ENCODE measurements at regions not wholly inside any gene's neighbourhood (a gene's known extent, or its start where the extent isn't known, plus 50 kb on each side); places are given as distances from the start of the nearest gene placed in this dataset.

DNA sequence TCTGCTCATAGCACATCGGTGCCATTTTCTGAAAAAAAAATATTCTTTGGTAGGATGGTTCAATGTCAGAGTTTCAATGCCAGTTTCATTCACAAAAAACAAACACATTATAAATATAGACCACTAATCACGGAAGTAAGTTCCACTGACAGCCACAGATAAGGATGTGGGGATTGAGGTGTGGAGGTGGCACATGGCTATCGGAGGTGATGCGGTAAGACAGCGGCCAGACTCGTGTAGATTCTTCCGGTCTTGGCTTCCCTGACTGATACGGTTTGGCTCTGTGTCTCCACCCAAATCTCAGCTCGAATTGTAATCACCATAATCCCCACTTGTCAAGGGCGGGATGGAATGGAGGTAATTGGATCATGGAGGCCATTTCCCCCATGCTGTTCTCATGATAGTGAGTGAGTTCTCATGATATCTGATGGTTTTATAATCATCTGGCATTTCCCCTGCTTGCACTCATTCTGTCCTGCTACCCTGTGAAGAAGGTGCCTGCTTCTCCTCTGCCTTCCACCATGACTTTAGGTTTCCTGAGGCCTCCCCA is 693.4 kb downstream of the VRK1 start:
- H3K4me1 ChIP-seq (ENCODE audit: control insufficient read depth in 3 of 3, insufficient read depth in 3 of 3, low read length in 3 of 3): no peaks in the 10 kb centered on the region
- H3K4me3 ChIP-seq (ENCODE audit: low read length in 3 of 3): no peak overlapping the region

DNA sequence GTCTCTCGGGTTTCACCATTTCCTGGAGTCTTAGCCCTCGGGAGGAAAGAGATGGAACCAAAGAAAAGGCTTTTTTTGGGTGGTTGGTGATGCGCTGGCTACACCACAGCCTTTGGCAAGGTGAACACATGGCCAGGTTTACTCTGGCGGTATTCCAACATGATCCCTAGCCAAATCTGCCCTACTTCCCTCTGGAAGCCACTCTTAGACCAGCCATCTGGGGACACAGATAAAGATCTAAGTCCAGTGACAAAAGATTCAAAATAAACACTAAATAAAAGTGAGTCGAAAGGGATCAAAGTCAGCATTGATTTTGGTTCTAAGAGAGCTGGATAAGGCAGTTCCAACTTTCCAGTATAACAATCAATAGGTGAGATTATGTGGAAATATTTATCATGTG is 694.5 kb downstream of the VRK1 start:
- no peak overlapping the region for H3K9ac ChIP-seq (ENCODE audit: low read depth in 1 of 3, low read length in 3 of 3)
- H3K4me3 ChIP-seq (ENCODE audit: low read length in 3 of 3): no peak overlapping the region
- no peaks in the 10 kb centered on the region for H3K27me3 ChIP-seq (ENCODE audit: control insufficient read depth in 3 of 3, insufficient read depth in 3 of 3, low read length in 3 of 3)
- H3K27ac ChIP-seq (ENCODE audit: low read depth, low read length): no peak overlapping the region
- H3K4me1 ChIP-seq (ENCODE audit: control insufficient read depth in 3 of 3, insufficient read depth in 3 of 3, low read length in 3 of 3): no peaks in the 10 kb centered on the region
- H3K36me3 ChIP-seq (ENCODE audit: control insufficient read depth in 3 of 3, insufficient read depth in 3 of 3, low read length in 3 of 3): no peaks in the 10 kb centered on the region
- no peaks in the 10 kb centered on the region for H3K9me3 ChIP-seq (ENCODE audit: control insufficient read depth in 3 of 3, low read length in 3 of 3)

More for the DNA sequence above, 693.4 kb downstream of the VRK1 start:
- H3K9me3 ChIP-seq (ENCODE audit: control insufficient read depth in 3 of 3, low read length in 3 of 3): no peaks in the 10 kb centered on the region
- no peaks in the 10 kb centered on the region for H3K27me3 ChIP-seq (ENCODE audit: control insufficient read depth in 3 of 3, insufficient read depth in 3 of 3, low read length in 3 of 3)
- H3K27ac ChIP-seq (ENCODE audit: low read depth, low read length): no peak overlapping the region
- H3K36me3 ChIP-seq (ENCODE audit: control insufficient read depth in 3 of 3, insufficient read depth in 3 of 3, low read length in 3 of 3): no peaks in the 10 kb centered on the region
- no peak overlapping the region for H3K9ac ChIP-seq (ENCODE audit: low read depth in 1 of 3, low read length in 3 of 3)

DNA sequence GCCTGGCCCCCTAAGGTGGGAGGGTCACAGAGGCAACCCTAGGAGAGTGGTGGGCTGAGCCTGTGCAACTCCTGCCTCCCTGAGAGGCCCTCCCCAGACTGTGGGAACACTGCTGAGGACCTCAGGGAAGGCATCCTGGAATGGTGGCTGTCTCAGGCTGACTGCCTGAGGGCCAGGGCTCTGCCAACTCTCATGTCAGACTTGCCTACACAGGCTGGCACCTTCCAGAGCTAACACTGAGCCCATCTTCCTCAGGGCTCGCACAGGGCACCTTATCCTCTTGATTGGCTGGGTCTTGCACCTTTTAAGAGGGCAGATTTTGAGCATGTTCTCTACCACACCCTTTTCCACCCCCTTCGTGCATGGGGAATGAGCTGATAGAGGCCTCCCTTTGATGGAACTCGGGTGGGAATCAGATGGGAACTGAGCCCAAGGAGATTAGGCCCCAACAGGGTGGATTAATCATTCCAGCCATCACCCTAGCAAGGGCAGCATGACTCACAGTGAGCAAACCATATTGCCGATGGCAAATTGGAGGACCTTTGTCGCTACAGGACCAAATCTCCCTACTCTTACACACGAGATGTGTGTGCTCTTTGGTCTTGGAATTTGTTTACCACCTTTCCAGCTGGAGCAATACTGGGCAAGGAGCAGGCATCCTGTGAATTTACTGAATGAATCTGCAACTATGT is 702.8 kb downstream of the VRK1 start:
- Histone ChIP-seq H3K9ac (ENCODE audit: low read depth in 1 of 3, low read length in 3 of 3) (no peak overlapping the region), H3K4me3 (ENCODE audit: low read length in 3 of 3) (no peak overlapping the region), H3K9me3 (ENCODE audit: control insufficient read depth in 3 of 3, low read length in 3 of 3) (no peaks in the 10 kb centered on the region), H3K4me1 (ENCODE audit: control insufficient read depth in 3 of 3, insufficient read depth in 3 of 3, low read length in 3 of 3) (no peaks in the 10 kb centered on the region), H3K27me3 (ENCODE audit: control insufficient read depth in 3 of 3, insufficient read depth in 3 of 3, low read length in 3 of 3) (no peaks in the 10 kb centered on the region), H3K36me3 (ENCODE audit: control insufficient read depth in 3 of 3, insufficient read depth in 3 of 3, low read length in 3 of 3) (no peaks in the 10 kb centered on the region), H3K27ac (ENCODE audit: low read depth, low read length) (no peak overlapping the region)

DNA sequence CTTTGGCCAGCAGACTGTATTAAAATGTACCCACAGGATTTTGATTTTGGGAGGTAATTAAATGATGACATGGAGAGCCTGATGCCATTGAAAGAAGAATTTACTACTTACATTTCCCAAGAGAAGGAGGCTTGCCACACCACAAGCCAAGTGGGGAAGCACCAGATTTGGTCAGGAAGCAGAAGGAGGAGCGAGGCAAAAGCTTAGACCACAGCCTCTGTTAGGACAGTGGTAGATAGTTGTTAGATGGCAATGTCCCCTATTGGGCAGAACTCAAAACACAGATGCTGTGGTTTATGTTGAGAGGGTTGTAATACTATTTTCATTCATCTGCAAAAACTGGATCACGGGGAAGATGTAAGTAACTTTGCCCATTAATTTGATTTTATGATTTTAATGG is 709.4 kb downstream of the VRK1 start:
- no peak overlapping the region for H3K9ac ChIP-seq (ENCODE audit: low read depth in 1 of 3, low read length in 3 of 3)
- no peaks in the 10 kb centered on the region for H3K4me1 ChIP-seq (ENCODE audit: control insufficient read depth in 3 of 3, insufficient read depth in 3 of 3, low read length in 3 of 3)
- H3K9me3 ChIP-seq (ENCODE audit: control insufficient read depth in 3 of 3, low read length in 3 of 3): no peaks in the 10 kb centered on the region
- H3K4me3 ChIP-seq (ENCODE audit: low read length in 3 of 3): no peak overlapping the region
- no peaks in the 10 kb centered on the region for H3K27me3 ChIP-seq (ENCODE audit: control insufficient read depth in 3 of 3, insufficient read depth in 3 of 3, low read length in 3 of 3)
- no peaks in the 10 kb centered on the region for H3K36me3 ChIP-seq (ENCODE audit: control insufficient read depth in 3 of 3, insufficient read depth in 3 of 3, low read length in 3 of 3)
- H3K27ac ChIP-seq (ENCODE audit: low read depth, low read length): no peak overlapping the region

DNA sequence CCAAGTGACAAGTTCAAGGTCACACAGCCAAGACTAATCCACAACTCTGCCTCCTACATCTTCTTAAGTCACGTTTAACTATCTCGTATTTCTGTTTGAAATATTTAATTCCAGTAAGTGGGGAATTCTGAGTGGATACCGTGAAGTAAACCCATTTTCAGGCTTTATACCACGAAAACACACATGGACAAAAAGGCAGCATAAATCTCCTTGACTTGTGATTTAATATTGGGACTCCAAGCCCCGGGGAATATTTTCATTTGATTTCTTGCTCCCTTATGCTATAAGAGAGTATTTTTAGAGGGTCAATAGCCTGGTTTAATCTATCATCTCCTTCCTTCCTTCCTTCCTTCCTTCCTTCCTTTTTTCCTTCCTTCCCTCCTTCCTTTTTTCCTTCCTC is 716.7 kb downstream of the VRK1 start:
- Histone ChIP-seq H3K9ac (ENCODE audit: low read depth in 1 of 3, low read length in 3 of 3) (no peak overlapping the region), H3K4me3 (ENCODE audit: low read length in 3 of 3) (no peak overlapping the region), H3K4me1 (ENCODE audit: control insufficient read depth in 3 of 3, insufficient read depth in 3 of 3, low read length in 3 of 3) (no peaks in the 10 kb centered on the region), H3K36me3 (ENCODE audit: control insufficient read depth in 3 of 3, insufficient read depth in 3 of 3, low read length in 3 of 3) (no peaks in the 10 kb centered on the region), H3K9me3 (ENCODE audit: control insufficient read depth in 3 of 3, low read length in 3 of 3) (no peaks in the 10 kb centered on the region), H3K27ac (ENCODE audit: low read depth, low read length) (no peak overlapping the region), H3K27me3 (ENCODE audit: control insufficient read depth in 3 of 3, insufficient read depth in 3 of 3, low read length in 3 of 3) (no peaks in the 10 kb centered on the region)

DNA sequence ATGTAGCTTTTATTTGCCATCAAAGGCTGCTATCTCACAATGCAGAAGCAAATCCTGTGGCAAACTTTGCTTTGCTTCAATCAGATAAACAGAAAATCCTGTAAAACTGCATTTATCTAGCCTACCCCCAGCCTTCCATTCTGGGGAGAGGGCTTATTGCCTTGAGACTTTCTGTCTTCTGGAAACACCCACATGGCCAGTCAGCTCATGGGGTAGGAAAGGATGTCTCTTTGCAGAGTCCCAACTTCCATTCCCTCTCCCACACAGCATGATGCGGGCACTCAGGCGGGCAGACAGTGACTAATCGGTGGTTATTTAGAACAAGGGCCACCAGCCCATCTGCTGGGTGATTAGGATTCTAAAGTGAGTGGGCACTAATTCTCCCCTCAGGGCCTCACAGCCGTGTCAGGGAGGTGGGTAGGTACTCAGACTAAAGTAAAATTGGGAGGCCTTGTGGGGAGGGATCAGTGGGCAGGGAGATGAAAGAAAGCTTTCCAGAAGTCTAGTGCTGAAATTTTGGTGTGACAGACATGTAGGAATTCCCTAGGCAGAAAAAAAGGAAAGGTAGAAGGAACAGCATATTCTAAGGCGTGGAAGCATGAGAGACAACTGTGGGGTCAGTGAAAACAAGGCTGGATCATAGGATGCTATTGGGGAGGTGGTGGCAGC is 720.5 kb downstream of the VRK1 start:
- Histone ChIP-seq H3K27me3 (ENCODE audit: control insufficient read depth in 3 of 3, insufficient read depth in 3 of 3, low read length in 3 of 3) (no peaks in the 10 kb centered on the region), H3K4me3 (ENCODE audit: low read length in 3 of 3) (no peak overlapping the region), H3K9me3 (ENCODE audit: control insufficient read depth in 3 of 3, low read length in 3 of 3) (no peaks in the 10 kb centered on the region), H3K4me1 (ENCODE audit: control insufficient read depth in 3 of 3, insufficient read depth in 3 of 3, low read length in 3 of 3) (no peaks in the 10 kb centered on the region), H3K27ac (ENCODE audit: low read depth, low read length) (no peak overlapping the region), H3K36me3 (ENCODE audit: control insufficient read depth in 3 of 3, insufficient read depth in 3 of 3, low read length in 3 of 3) (no peaks in the 10 kb centered on the region), H3K9ac (ENCODE audit: low read depth in 1 of 3, low read length in 3 of 3) (no peak overlapping the region)

DNA sequence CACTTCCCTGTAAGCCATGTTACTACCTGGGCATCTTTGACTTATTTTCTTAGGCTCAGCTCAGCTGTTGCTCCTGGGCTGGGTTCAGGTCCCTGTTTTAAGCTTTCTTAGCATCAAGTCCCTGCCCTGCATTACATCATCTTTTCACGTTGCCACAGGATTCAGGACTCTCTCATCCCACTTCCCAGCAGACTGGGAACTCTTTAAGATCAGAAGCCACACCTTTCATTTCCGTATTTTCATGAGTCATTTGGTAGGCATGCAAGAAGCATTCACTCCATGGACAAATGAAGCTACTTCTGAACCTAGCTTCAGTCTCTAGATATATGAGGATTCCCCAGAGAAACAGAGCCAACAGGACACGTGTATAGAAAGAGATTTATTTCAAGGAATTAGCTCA is 726.8 kb downstream of the VRK1 start:
- Histone ChIP-seq H3K36me3 (ENCODE audit: control insufficient read depth in 3 of 3, insufficient read depth in 3 of 3, low read length in 3 of 3) (no peaks in the 10 kb centered on the region), H3K9ac (ENCODE audit: low read depth in 1 of 3, low read length in 3 of 3) (no peak overlapping the region), H3K27me3 (ENCODE audit: control insufficient read depth in 3 of 3, insufficient read depth in 3 of 3, low read length in 3 of 3) (no peaks in the 10 kb centered on the region), H3K27ac (ENCODE audit: low read depth, low read length) (no peak overlapping the region), H3K4me1 (ENCODE audit: control insufficient read depth in 3 of 3, insufficient read depth in 3 of 3, low read length in 3 of 3) (no peaks in the 10 kb centered on the region), H3K9me3 (ENCODE audit: control insufficient read depth in 3 of 3, low read length in 3 of 3) (peaks cover 0 to 3% (median 0%) of the 10 kb centered on the region in 3 donors), H3K4me3 (ENCODE audit: low read length in 3 of 3) (no peak overlapping the region)

DNA sequence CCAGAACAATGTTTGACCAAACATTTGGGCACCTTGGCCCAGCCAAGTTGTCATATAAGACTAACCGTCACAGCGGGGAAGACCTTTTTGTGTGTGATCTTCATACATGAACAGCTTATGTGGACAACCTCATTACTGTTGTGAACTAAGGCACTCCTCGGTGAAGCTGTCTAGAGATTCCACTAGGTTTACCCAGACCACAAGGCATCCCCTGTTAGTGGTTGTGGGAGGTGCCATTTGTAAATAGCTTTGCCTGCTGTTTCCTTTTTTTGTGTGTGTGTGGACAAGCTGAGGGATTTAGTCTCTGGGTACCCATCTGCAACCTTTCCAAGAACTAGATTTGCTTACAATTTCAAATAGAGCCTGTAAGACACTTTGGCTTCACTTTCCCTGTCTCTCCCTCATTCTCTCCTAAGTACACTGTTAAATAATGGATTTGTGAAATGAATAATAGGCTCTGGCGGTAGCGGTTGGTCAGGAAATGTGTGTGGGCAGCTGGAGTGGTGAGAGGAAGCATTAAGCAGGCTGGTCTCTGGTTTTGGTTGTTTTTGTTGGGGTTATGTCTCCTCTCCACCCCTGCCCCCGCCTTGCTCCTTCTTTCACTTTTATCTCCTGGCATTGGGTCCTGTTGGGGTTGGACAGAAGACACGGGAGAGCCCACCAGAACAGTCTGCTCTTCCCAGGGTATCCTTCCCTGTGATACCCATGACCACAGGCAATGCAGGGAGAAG is 727.6 kb downstream of the VRK1 start:
- no peak overlapping the region for H3K27ac ChIP-seq (ENCODE audit: low read depth, low read length)
- H3K9me3 ChIP-seq (ENCODE audit: control insufficient read depth in 3 of 3, low read length in 3 of 3): peaks cover 0 to 3% (median 0%) of the 10 kb centered on the region in 3 donors
- H3K4me1 ChIP-seq (ENCODE audit: control insufficient read depth in 3 of 3, insufficient read depth in 3 of 3, low read length in 3 of 3): no peaks in the 10 kb centered on the region
- H3K9ac ChIP-seq (ENCODE audit: low read depth in 1 of 3, low read length in 3 of 3): no peak overlapping the region
- no peaks in the 10 kb centered on the region for H3K27me3 ChIP-seq (ENCODE audit: control insufficient read depth in 3 of 3, insufficient read depth in 3 of 3, low read length in 3 of 3)
- no peak overlapping the region for H3K4me3 ChIP-seq (ENCODE audit: low read length in 3 of 3)
- no peaks in the 10 kb centered on the region for H3K36me3 ChIP-seq (ENCODE audit: control insufficient read depth in 3 of 3, insufficient read depth in 3 of 3, low read length in 3 of 3)

DNA sequence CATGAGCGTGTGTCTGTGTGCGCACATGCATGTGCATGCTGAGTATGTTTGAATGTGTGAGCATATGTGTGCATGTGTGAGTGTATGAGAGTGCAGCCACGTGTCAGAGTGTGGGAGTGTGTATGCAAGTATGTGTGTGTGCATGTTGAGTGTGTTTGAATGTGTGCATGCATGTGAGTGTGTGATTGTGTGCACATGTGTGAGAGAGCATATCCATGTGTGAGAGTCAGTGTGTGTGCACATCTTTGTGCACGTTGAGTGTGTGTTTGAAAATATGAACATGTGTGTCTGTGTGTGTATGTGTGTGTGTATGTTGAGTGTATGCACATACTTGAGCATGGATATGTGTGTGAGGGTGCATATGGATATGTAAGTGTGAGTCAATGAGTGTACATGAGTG is 730.8 kb downstream of the VRK1 start:
- H3K9me3 ChIP-seq (ENCODE audit: control insufficient read depth in 3 of 3, low read length in 3 of 3): peaks cover 0 to 5% (median 3%) of the 10 kb centered on the region in 3 donors
- no peaks in the 10 kb centered on the region for H3K36me3 ChIP-seq (ENCODE audit: control insufficient read depth in 3 of 3, insufficient read depth in 3 of 3, low read length in 3 of 3)
- H3K27ac ChIP-seq (ENCODE audit: low read depth, low read length): no peak overlapping the region
- H3K4me3 ChIP-seq (ENCODE audit: low read length in 3 of 3): no peak overlapping the region
- no peaks in the 10 kb centered on the region for H3K27me3 ChIP-seq (ENCODE audit: control insufficient read depth in 3 of 3, insufficient read depth in 3 of 3, low read length in 3 of 3)
- no peaks in the 10 kb centered on the region for H3K4me1 ChIP-seq (ENCODE audit: control insufficient read depth in 3 of 3, insufficient read depth in 3 of 3, low read length in 3 of 3)
- no peak overlapping the region for H3K9ac ChIP-seq (ENCODE audit: low read depth in 1 of 3, low read length in 3 of 3)

DNA sequence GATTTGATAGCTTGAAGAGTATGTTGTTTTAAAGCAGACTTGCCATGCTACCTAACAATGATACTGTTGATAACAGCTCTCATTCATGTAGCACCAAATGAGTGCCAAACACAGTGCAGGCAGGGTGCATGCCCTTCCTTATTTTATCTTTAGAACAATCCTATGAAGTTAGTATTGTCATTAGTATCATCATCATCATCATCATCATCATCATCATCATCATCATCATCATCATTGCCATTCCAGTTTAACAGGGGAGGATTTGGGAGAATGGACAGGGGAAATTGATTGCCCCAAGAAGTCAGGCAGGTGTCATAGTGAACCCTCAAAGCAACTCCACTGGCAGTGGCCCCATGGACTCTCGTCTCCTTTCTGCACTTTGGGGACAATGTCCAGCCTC is 734.9 kb downstream of the VRK1 start:
- Histone ChIP-seq H3K36me3 (ENCODE audit: control insufficient read depth in 3 of 3, insufficient read depth in 3 of 3, low read length in 3 of 3) (no peaks in the 10 kb centered on the region), H3K4me3 (ENCODE audit: low read length in 3 of 3) (no peak overlapping the region), H3K27me3 (ENCODE audit: control insufficient read depth in 3 of 3, insufficient read depth in 3 of 3, low read length in 3 of 3) (peaks cover 0 to 9% (median 0%) of the 10 kb centered on the region in 3 donors), H3K9me3 (ENCODE audit: control insufficient read depth in 3 of 3, low read length in 3 of 3) (peaks cover 0 to 5% (median 3%) of the 10 kb centered on the region in 3 donors), H3K4me1 (ENCODE audit: control insufficient read depth in 3 of 3, insufficient read depth in 3 of 3, low read length in 3 of 3) (no peaks in the 10 kb centered on the region), H3K9ac (ENCODE audit: low read depth in 1 of 3, low read length in 3 of 3) (no peak overlapping the region), H3K27ac (ENCODE audit: low read depth, low read length) (no peak overlapping the region)

Data from skeletal muscle tissue (tissue), 3 donors.